ENCODE measurements at regions not wholly inside any gene's neighbourhood (a gene's known extent, or its start where the extent isn't known, plus 50 kb on each side); places are given as distances from the start of the nearest gene placed in this dataset.

DNA sequence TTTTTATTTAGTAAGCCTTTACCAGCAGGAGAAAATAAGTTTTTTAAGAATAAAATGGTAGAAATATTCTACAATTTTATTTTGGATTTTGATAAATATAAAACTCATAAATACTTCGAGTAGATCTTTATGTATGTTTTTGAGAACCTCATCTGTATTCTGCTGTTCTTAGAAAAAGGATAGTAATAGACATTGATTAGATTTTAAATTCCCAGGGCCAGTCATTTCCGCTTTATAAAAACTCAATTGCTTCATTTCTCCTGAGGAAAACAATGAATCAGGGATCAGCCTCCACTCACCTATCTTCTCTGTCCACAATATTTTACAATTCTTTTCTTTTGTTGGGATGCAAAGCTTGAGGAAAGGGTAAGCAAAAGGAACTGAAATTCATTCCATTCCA lies 1983.5 kb upstream of the C9orf72 start:
- TF ChIP-seq, protein P1, sequence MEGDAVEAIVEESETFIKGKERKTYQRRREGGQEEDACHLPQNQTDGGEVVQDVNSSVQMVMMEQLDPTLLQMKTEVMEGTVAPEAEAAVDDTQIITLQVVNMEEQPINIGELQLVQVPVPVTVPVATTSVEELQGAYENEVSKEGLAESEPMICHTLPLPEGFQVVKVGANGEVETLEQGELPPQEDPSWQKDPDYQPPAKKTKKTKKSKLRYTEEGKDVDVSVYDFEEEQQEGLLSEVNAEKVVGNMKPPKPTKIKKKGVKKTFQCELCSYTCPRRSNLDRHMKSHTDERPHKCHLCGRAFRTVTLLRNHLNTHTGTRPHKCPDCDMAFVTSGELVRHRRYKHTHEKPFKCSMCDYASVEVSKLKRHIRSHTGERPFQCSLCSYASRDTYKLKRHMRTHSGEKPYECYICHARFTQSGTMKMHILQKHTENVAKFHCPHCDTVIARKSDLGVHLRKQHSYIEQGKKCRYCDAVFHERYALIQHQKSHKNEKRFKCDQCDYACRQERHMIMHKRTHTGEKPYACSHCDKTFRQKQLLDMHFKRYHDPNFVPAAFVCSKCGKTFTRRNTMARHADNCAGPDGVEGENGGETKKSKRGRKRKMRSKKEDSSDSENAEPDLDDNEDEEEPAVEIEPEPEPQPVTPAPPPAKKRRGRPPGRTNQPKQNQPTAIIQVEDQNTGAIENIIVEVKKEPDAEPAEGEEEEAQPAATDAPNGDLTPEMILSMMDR (IDR thresholded peaks at IDR 0.05; ENCODE audit: insufficient read depth, missing control alignments), result no peak
- no peak for DNase-seq (ENCODE audit: insufficient read length, low spot score)
- no peak for FAIRE-seq

DNA sequence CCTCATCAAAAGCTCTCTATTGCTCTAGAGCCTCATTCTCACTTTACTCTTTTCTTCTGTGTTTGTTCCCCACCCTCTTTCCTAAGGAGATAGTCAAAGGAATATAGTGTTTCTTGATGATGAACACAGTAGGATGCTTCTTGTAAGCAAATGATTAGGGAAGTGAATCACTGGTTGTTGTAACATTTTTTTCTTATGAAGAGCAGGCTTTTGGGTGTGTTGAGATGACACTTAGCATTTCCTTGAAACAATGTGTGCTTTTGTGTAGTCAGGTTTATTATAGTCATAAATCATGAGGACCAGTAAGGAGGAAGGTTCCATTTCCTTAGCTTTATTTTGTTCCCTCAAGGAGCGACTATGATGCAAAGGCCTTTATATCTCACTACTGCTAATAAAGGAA lies 1991.3 kb upstream of the C9orf72 start:
- DNase-seq (ENCODE audit: insufficient read length, low spot score) (no peak), FAIRE-seq (no peak)
- TF ChIP-seq, protein P1 (IDR thresholded peaks at IDR 0.05; ENCODE audit: insufficient read depth, missing control alignments), result no peak

DNA sequence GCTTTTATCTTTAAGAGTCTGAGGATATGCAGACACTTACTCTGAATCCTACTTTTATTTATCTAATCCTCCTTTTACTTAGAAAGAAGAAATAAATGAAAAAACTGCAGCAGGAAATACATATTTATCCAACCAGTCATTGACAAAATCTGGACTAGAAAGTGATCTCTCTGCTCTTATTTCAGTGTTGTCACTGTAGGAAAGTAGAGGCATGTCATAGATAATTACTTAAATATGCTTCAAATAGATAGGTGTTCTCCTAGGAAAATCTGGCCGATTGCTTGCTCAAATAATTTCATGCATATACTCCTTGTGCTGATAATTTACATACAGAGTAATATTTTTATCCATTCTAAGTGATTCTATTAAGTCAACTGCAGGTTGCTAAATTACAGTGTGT lies 2001.9 kb upstream of the C9orf72 start:
- TF ChIP-seq, protein P1 (IDR thresholded peaks at IDR 0.05; ENCODE audit: insufficient read depth, missing control alignments), result no peak
- FAIRE-seq (no peak), DNase-seq (ENCODE audit: insufficient read length, low spot score) (no peak)

DNA sequence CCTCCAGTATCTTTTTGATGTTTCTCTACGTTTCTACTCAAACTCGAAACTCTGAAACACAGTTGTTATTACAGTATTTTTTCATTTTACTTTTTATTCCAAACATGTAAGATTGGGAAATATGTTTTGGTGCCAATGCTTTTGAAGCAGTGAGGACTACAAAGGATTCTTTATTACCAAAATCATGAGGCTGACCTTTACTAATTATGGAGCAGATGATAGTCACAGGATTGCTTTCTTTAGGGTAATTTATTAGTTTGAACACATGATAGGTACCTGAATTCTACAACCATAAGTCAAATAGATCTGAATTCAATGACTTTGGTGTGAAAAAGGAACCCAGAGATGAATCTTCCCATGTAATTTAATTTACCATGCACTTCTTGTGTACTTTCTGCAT lies 2015.1 kb upstream of the C9orf72 start:
- DNase-seq (ENCODE audit: insufficient read length, low spot score), result no peak
- no peak for FAIRE-seq
- TF ChIP-seq, protein P1 (IDR thresholded peaks at IDR 0.05; ENCODE audit: insufficient read depth, missing control alignments), result no peak

DNA sequence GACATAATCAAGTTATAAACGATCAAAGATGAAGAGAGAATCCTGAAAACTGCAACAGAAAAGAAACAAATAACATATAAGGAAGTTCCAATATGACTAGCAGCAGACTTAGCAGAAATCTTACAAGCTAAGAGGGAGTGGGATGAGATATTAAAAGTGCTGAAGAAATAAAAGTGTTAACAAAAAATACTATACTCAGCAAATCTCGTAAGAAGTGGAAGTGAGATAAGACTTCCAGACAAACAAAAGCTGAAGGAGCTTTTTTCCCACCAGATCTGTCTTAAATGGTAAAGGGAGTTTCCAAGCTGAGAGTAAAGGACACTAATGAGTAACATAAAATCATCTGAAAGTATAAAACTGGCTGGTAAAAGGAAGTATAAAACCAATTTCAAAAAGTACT lies 2036.0 kb upstream of the C9orf72 start:
- TF ChIP-seq, protein P1 (IDR thresholded peaks at IDR 0.05; ENCODE audit: insufficient read depth, missing control alignments), result no peak
- FAIRE-seq (no peak), DNase-seq (ENCODE audit: insufficient read length, low spot score) (no peak)

DNA sequence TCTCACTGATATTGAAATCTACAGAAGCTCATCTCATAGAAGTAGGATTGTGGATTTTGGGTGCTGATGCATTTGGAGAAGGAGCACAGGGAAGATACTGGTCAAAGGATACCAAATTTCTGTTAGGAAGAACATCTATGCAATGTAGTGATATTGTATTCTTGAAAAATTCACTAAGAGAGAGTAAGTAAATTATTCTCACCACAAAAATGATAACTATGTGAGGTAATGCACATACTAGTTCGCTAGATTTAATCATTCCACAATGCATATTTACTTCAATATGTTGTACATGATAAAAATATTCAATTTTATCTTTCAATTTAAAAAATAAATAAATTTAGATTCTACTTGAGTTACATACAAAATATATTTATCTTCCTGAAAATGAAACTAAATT lies 2040.5 kb upstream of the C9orf72 start:
- FAIRE-seq (no peak), DNase-seq (ENCODE audit: insufficient read length, low spot score) (no peak)
- TF ChIP-seq, protein P1 (IDR thresholded peaks at IDR 0.05; ENCODE audit: insufficient read depth, missing control alignments), result no peak

DNA sequence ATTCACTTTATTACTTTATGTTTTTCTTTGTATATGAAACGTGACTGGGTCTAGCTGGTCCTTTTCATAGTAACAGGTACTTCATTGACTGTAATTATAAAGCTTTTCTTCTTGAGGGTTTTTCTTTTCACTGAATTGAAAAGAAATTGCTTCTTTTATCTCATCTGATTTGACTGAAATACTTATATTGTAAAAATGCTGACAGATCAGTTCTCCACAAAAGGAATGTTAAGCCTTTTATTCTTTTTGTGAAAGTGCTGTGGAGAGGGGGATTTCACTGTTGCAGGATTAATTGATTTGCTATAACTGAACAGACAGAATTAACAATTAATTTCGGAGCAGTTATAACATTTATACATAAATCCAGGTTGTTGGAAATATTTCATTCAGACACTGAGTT lies 2043.6 kb upstream of the C9orf72 start:
- DNase-seq (ENCODE audit: insufficient read length, low spot score), result no peak
- TF ChIP-seq, protein P1 (IDR thresholded peaks at IDR 0.05; ENCODE audit: insufficient read depth, missing control alignments), result no peak
- FAIRE-seq, result no peak

All from D721Med (cell line).